ENCODE measurements at regions not wholly inside any gene's neighbourhood (a gene's known extent, or its start where the extent isn't known, plus 50 kb on each side); places are given as distances from the start of the nearest gene placed in this dataset.

DNA sequence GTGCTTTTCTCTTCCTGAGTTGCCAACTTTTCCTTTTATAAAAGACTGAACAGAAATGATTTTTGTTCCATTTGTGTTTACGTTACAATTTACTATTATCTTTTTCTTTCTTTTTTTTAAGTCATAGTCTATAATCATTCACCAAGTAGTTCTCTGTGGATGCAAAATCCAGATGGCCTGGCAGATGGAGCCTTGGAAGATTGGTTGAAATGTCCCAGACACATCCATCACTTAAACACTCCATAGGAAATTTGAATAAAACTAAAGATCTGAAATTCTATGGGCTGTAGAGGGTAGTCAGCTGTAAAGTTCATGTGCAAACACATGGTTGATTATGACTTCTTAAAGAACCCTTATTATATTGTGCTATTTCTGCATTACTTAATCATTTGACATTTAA is 164.8 kb upstream of the DOCK10 start:
- Histone ChIP-seq H2AFZ (ENCODE audit: low read length) (no peak overlapping the region), H3K27ac (ENCODE audit: insufficient read length, low read depth, low read length) (no peak overlapping the region), H3K4me1 (ENCODE audit: insufficient read depth, low read length) (no peaks in the 10 kb centered on the region), H3K23me2 (ENCODE audit: insufficient read length, low read depth, low read length, poor library complexity, severe bottlenecking) (no peaks in the 10 kb centered on the region), H3K79me2 (ENCODE audit: insufficient read depth, low read length) (no peaks in the 10 kb centered on the region), H3K9ac (ENCODE audit: extremely low read depth, insufficient read length, low read length) (no peak overlapping the region), H3K4ac (ENCODE audit: low read depth, low read length) (no peak overlapping the region), H3K56ac (ENCODE audit: insufficient read length, low read depth, low read length) (no peak overlapping the region), H2BK120ac (ENCODE audit: low read depth, low read length, poor library complexity, severe bottlenecking) (no peak overlapping the region), H4K8ac (replicated peaks; ENCODE audit: insufficient read length, low read depth, low read length) (no peak overlapping the region), H3K27me3 (ENCODE audit: insufficient read depth, low read length) (no peaks in the 10 kb centered on the region), H4K5ac (ENCODE audit: insufficient read length, low read depth, low read length) (no peak overlapping the region), H3K9me3 (ENCODE audit: control insufficient read depth, low read depth, low read length) (no peaks in the 10 kb centered on the region), H2BK20ac (ENCODE audit: low read depth, low read length, poor library complexity, severe bottlenecking) (no peak overlapping the region), H2BK15ac (ENCODE audit: low read depth, low read length) (no peak overlapping the region), H3T11ph (ENCODE audit: low read length) (no peak overlapping the region), H3K4me2 (ENCODE audit: insufficient read depth, insufficient read length, low read length) (no peak overlapping the region), H3K79me1 (ENCODE audit: insufficient read depth, low read depth, low read length, poor library complexity, severe bottlenecking) (no peaks in the 10 kb centered on the region), H2BK5ac (ENCODE audit: insufficient read length, low read length) (no peak overlapping the region), H3K23ac (ENCODE audit: insufficient read length, low read depth, low read length) (no peak overlapping the region), H3K18ac (ENCODE audit: insufficient read length, low read depth, low read length) (no peak overlapping the region), H2AK5ac (ENCODE audit: insufficient read length, low read length) (no peak overlapping the region), H4K91ac (ENCODE audit: insufficient read length, low read depth, low read length) (no peak overlapping the region), H2BK12ac (ENCODE audit: insufficient read length, low read depth, low read length) (no peak overlapping the region), H4K20me1 (ENCODE audit: control insufficient read depth, insufficient read depth, insufficient read length) (no peaks in the 10 kb centered on the region), H3K14ac (ENCODE audit: insufficient read depth, low read length) (no peak overlapping the region)
- Mint-ChIP-seq H3K9me3 (peaks cover 0 to 4% of the 10 kb centered on the region in 2 experiments; a peak in 3 of 5 replicates), H3K36me3 (ENCODE audit: insufficient read depth in 1 of 3, low read depth in 3 of 3) (no peaks in the 10 kb centered on the region), H3K4me3 (no peak overlapping the region), H3K27me3 (ENCODE audit: low read depth) (no peaks in the 10 kb centered on the region), H3K4me1 (peaks cover 7 to 8% of the 10 kb centered on the region in 2 experiments; a peak in 3 of 4 replicates), H3K27ac (no peak overlapping the region)
- WGBS (ENCODE audit: extremely low coverage, insufficient read length, low lambda C conversion rate): no CpG with 5 or more reads among the region's 1 CpG
- no peak for DNase-seq
- TF ChIP-seq, protein P1, sequence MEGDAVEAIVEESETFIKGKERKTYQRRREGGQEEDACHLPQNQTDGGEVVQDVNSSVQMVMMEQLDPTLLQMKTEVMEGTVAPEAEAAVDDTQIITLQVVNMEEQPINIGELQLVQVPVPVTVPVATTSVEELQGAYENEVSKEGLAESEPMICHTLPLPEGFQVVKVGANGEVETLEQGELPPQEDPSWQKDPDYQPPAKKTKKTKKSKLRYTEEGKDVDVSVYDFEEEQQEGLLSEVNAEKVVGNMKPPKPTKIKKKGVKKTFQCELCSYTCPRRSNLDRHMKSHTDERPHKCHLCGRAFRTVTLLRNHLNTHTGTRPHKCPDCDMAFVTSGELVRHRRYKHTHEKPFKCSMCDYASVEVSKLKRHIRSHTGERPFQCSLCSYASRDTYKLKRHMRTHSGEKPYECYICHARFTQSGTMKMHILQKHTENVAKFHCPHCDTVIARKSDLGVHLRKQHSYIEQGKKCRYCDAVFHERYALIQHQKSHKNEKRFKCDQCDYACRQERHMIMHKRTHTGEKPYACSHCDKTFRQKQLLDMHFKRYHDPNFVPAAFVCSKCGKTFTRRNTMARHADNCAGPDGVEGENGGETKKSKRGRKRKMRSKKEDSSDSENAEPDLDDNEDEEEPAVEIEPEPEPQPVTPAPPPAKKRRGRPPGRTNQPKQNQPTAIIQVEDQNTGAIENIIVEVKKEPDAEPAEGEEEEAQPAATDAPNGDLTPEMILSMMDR (conservative IDR thresholded peaks at IDR 0.05): no peak
